GM12878 (cell line): ENCODE measurements at regions not wholly inside any gene's neighbourhood (a gene's known extent, or its start where the extent isn't known, plus 50 kb on each side); places are given as distances from the start of the nearest gene placed in this dataset.

ENCODE experiments used
- ATAC-seq: fragments of 200-7000 bp; cut with Tn5 transposase; 3 replicates; pipeline ENCODE4 v1.9.1; 2020; ENCODE audit warnings: mild to moderate bottlenecking, moderate library complexity
- BruUV-seq: library from RNA; stranded (reverse); fragments of 400-500 nt; replicated peaks from 2 replicates; lab custom pipeline; 2021; lab: Mats Ljungman, UMichigan
- CTCF ChIA-PET: fragments of 300-600 bp; sonication (Branson Sonifier 250); formaldehyde crosslinking; extraction: SDS; loops from one replicate; lab custom pipeline; 2021; ENCODE audit warnings: inconsistent platforms; lab: Yijun Ruan, JAX
- POLR2A ChIA-PET: fragments of 350-600 bp; formaldehyde crosslinking; extraction: SDS; loops from one replicate; lab custom pipeline; 2021; ENCODE audit warnings: inconsistent platforms; lab: Charles Lee
- RAD21 ChIA-PET: fragments of 300-600 bp; sonication (Branson Sonifier 250); formaldehyde crosslinking; loops from one replicate; lab custom pipeline; 2023; ENCODE audit warnings: antibody characterized with exemption; ENCODE audit not compliant: unreplicated experiment; lab: Charles Lee
- SMC1A ChIA-PET: fragments of 300-600 bp; sonication (Branson Sonifier 250); formaldehyde crosslinking; loops from one replicate; lab custom pipeline; 2023; ENCODE audit not compliant: unreplicated experiment, uncharacterized antibody; lab: Charles Lee
- DNase-seq: peaks from one replicate; pipeline ENCODE4 v3.0.0-alpha.2; 2011; ENCODE audit warnings: low read depth, low spot score
- FAIRE-seq: peaks from 3 replicates; lab custom pipeline; 2011; peaks lifted over from hg19 to GRCh38; lab: Jason Lieb, UNC
- H2AFZ ChIP-seq: 2 replicates; pipeline ENCODE4 v1.6.0; 2011; ENCODE audit warnings: low read depth, low read length, control low read depth; ENCODE audit not compliant: control insufficient read depth
- H3K27ac ChIP-seq: 2 replicates; pipeline ENCODE4 v1.5.1; 2011; ENCODE audit warnings: control low read depth; ENCODE audit not compliant: control insufficient read depth, insufficient read depth
- H3K27me3 ChIP-seq, 2 experiments: replicated peaks in 1 of 2; 2 replicates each; pipeline versions ENCODE4 v1.6.0 to v1.6.1; 2011; ENCODE audit warnings: low read length in 1 of 2; ENCODE audit not compliant: control insufficient read depth in 2 of 2, insufficient read depth in 2 of 2
- H3K36me3 ChIP-seq, 2 experiments: 2 replicates each; pipeline ENCODE4 v1.5.1; 2011; ENCODE audit warnings: low read length in 1 of 2; ENCODE audit not compliant: control insufficient read depth in 2 of 2, insufficient read depth in 2 of 2
- H3K4me1 ChIP-seq: 2 replicates; pipeline ENCODE4 v1.6.1; 2011; ENCODE audit warnings: mild to moderate bottlenecking, low read length, moderate library complexity, mixed read lengths; ENCODE audit not compliant: control insufficient read depth, insufficient read depth
- H3K4me2 ChIP-seq: 2 replicates; pipeline ENCODE4 v1.6.0; 2011; ENCODE audit warnings: control low read depth; ENCODE audit not compliant: control insufficient read depth, insufficient read depth
- H3K4me3 ChIP-seq: fragments of 200-600 bp; sonication (generic); 2 replicates; pipeline ENCODE4 v1.5.1; 2016
- H3K79me2 ChIP-seq: 2 replicates; pipeline ENCODE4 v1.6.0; 2011; ENCODE audit warnings: low read length; ENCODE audit not compliant: control insufficient read depth, insufficient read depth
- H3K9ac ChIP-seq: 2 replicates; pipeline ENCODE4 v1.8.0; 2011; ENCODE audit warnings: low read length, control low read depth, mixed read lengths; ENCODE audit not compliant: control insufficient read depth, insufficient read depth
- H3K9me3 ChIP-seq: replicated peaks from 3 replicates; pipeline ENCODE4 v1.5.1; 2011; ENCODE audit warnings: mild to moderate bottlenecking, low read length; ENCODE audit not compliant: control insufficient read depth, insufficient read depth
- H4K20me1 ChIP-seq: 2 replicates; pipeline ENCODE4 v1.6.0; 2011; ENCODE audit not compliant: control insufficient read depth, insufficient read depth
- BMI1 ChIP-seq: fragments of 450-650 bp; IDR thresholded peaks from 2 replicates; pipeline ENCODE4 v1.6.1; 2016; ENCODE audit warnings: mild to moderate bottlenecking, moderate library complexity, borderline replicate concordance
- BRCA1 ChIP-seq: IDR thresholded peaks from 2 replicates; pipeline ENCODE4 v1.6.1; 2011; ENCODE audit warnings: low read depth, low read length, improper control_type of control experiment
- CBX5 ChIP-seq: sonication (generic); IDR thresholded peaks from 2 replicates; pipeline ENCODE4 v1.6.1; 2016; ENCODE audit warnings: low read depth, moderate library complexity, mild to moderate bottlenecking, inconsistent platforms
- CEBPB ChIP-seq, 2 experiments: fragments of 150-350 bp in 1 of 2; IDR thresholded peaks; 2 replicates each; pipeline ENCODE4 v1.6.1; 2012 to 2014; ENCODE audit warnings: low read depth in 2 of 2, low read length in 2 of 2, borderline replicate concordance in 1 of 2, inconsistent platforms in 1 of 2
- ELK1 ChIP-seq: IDR thresholded peaks from 2 replicates; pipeline ENCODE4 v1.6.1; 2012; ENCODE audit warnings: low read depth, low read length, improper control_type of control experiment
- HDAC2 ChIP-seq: fragments of 200-600 bp; sonication (generic); IDR thresholded peaks from 2 replicates; pipeline ENCODE4 v1.6.1; 2017
- MEF2B ChIP-seq: fragments of 450-650 bp; IDR thresholded peaks from 2 replicates; pipeline ENCODE4 v1.6.1; 2018; ENCODE audit warnings: mild to moderate bottlenecking, moderate library complexity; ENCODE audit not compliant: partially characterized antibody, poor library complexity, severe bottlenecking
- MYB ChIP-seq: fragments of 150-350 bp; IDR thresholded peaks from 2 replicates; pipeline ENCODE4 v1.6.1; 2014; ENCODE audit warnings: mild to moderate bottlenecking, low read depth, low read length, borderline replicate concordance
- NFYA ChIP-seq: IDR thresholded peaks from 2 replicates; pipeline ENCODE4 v1.6.1; 2011; ENCODE audit warnings: low read depth, mild to moderate bottlenecking, low read length, improper control_type of control experiment, borderline replicate concordance
- NRF1 ChIP-seq: conservative IDR thresholded peaks from 2 replicates; pipeline ENCODE4 v1.6.1; 2011; ENCODE audit warnings: mild to moderate bottlenecking, low read depth, low read length, improper control_type of control experiment
- RAD21 ChIP-seq: IDR thresholded peaks from 2 replicates; pipeline ENCODE4 v1.6.1; 2011; ENCODE audit warnings: mild to moderate bottlenecking, low read depth, low read length, moderate library complexity; ENCODE audit not compliant: insufficient read depth
- SP1 ChIP-seq: IDR thresholded peaks from one replicate; pipeline ENCODE4 v1.6.1; 2011; ENCODE audit warnings: low read depth, low read length
- ZNF217 ChIP-seq: fragments of 450-650 bp; IDR thresholded peaks from 2 replicates; pipeline ENCODE4 v1.6.1; 2017; ENCODE audit warnings: antibody characterized with exemption, mild to moderate bottlenecking
- ZNF687 ChIP-seq: fragments of 450-650 bp; IDR thresholded peaks from 2 replicates; pipeline ENCODE4 v1.6.1; 2017; ENCODE audit warnings: mild to moderate bottlenecking, moderate library complexity
- WGBS: methylation state at CpG from one replicate; pipeline ENCODE4 v1.1.6; 2016; ENCODE audit warnings: low lambda C conversion rate; ENCODE audit not compliant: insufficient replicate concordance, insufficient coverage; ENCODE audit errors: missing lambda C conversion rate; 5-methylcytosine and 5-hydroxymethylcytosine counted together
- in situ Hi-C: fragments of 300-500 bp; cut with MboI; formaldehyde crosslinking; loops from 9 replicates; pipeline ENCODE4 v1.14.3; 2018; ENCODE audit warnings: mixed read lengths
- intact Hi-C: fragments of 100-400 bp; cut with micrococcal nuclease; formaldehyde crosslinking; loops from one replicate; pipeline ENCODE4 v1.14.2; 2022; ENCODE audit not compliant: unreplicated experiment
- TF ChIP-seq, protein P1 (sequence below): fragments of 450-650 bp; conservative IDR thresholded peaks from 2 replicates; pipeline ENCODE4 v1.6.1; 2017; ENCODE audit warnings: mild to moderate bottlenecking, moderate library complexity

- TF ChIP-seq BRCA1 = no peak
- no peak for TF ChIP-seq MYB
- no peak for TF ChIP-seq BMI1
- TF ChIP-seq HDAC2 = no peak
- no peak for TF ChIP-seq MEF2B
- TF ChIP-seq CBX5 = no peak
- TF ChIP-seq NRF1 = no peak
- no peak for TF ChIP-seq ELK1
Measured at GRCh38 chr2:150907466-150907865, 354.2 kb downstream of the RBM43 start (continued).

GRCh38 chr2:150903461-150903860 is 358.2 kb downstream of the RBM43 start:
- Histone ChIP-seq H3K4me3 (no peak overlapping the region), H3K4me1 (no peaks in the 10 kb centered on the region), H3K79me2 (no peaks in the 10 kb centered on the region), H3K9me3 (no peaks in the 10 kb centered on the region; the same call in 1 of the 3 replicates), H3K4me2 (no peak overlapping the region), H3K9ac (no peak overlapping the region), H3K27ac (no peak overlapping the region), H4K20me1 (no peaks in the 10 kb centered on the region), H3K36me3 (no peaks in the 10 kb centered on the region), H3K27me3 (no peaks in the 10 kb centered on the region), H2AFZ (no peak overlapping the region)
- 10% methylated on average over 3 of the region's 3 CpGs for WGBS
- ChIA-PET RAD21 (no interaction called here), POLR2A (no interaction called here), SMC1A (no interaction called here), CTCF (no interaction called here)
- intact Hi-C loops (no loop called here), in situ Hi-C loops (no loop called here)
- FAIRE-seq (no peak), DNase-seq (no peak), ATAC-seq (no peak)
- TF ChIP-seq ZNF217 (no peak), NFYA (no peak), SP1 (no peak), RAD21 (no peak), ZNF687 (no peak), CEBPB (IDR thresholded peaks at IDR 0.05; ENCODE audit: borderline replicate concordance in 1 of 2, low read depth in 2 of 2, low read length in 2 of 2) (no peak), MEF2B (no peak)
- TF ChIP-seq, protein P1, sequence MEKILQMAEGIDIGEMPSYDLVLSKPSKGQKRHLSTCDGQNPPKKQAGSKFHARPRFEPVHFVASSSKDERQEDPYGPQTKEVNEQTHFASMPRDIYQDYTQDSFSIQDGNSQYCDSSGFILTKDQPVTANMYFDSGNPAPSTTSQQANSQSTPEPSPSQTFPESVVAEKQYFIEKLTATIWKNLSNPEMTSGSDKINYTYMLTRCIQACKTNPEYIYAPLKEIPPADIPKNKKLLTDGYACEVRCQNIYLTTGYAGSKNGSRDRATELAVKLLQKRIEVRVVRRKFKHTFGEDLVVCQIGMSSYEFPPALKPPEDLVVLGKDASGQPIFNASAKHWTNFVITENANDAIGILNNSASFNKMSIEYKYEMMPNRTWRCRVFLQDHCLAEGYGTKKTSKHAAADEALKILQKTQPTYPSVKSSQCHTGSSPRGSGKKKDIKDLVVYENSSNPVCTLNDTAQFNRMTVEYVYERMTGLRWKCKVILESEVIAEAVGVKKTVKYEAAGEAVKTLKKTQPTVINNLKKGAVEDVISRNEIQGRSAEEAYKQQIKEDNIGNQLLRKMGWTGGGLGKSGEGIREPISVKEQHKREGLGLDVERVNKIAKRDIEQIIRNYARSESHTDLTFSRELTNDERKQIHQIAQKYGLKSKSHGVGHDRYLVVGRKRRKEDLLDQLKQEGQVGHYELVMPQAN = no peak
- BruUV-seq = no TSS peak
